GM12892 (cell line): ENCODE measurements at regions not wholly inside any gene's neighbourhood (a gene's known extent, or its start where the extent isn't known, plus 50 kb on each side); places are given as distances from the start of the nearest gene placed in this dataset.

ENCODE experiments used
- POLR2A ChIP-seq: IDR thresholded peaks from 2 replicates; pipeline ENCODE4 v1.6.1; 2011; ENCODE audit warnings: low read depth, low read length, control low read depth
- POLR2AphosphoS5 ChIP-seq: IDR thresholded peaks from 2 replicates; pipeline ENCODE4 v1.6.1; 2011; ENCODE audit warnings: low read depth, low read length, control low read depth

DNA sequence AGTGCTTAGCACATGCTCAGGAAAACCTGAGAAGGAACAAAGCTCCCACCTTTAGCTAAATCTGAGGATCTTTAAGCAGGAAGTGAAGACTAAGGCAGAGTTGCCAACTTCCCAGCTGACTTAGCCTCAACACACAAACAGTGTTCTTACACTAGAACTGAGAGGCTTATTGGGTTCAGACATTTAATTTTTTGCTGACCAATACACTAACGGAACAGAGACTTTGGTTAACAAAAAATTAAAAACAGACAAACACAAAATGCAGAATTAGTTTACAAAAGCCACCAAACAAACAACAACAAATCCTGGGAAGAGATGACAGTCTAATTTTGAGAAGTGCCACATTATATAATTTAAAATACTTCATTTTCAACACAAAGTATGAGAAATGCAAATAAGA is 1123.7 kb upstream of the ATXN7L3B start:
- TF ChIP-seq POLR2A: no peak
- TF ChIP-seq POLR2AphosphoS5: no peak
